SK-N-SH (cell line): ENCODE measurements at regions not wholly inside any gene's neighbourhood (a gene's known extent, or its start where the extent isn't known, plus 50 kb on each side); places are given as distances from the start of the nearest gene placed in this dataset.

Source experiments
- CTCF ChIP-seq: fragments of 200-600 bp; sonication (generic); IDR thresholded peaks from 2 replicates; pipeline ENCODE4 v1.6.1; 2017; ENCODE audit warnings: antibody characterized with exemption, mild to moderate bottlenecking, moderate library complexity
- EP300 ChIP-seq, 2 experiments: IDR thresholded peaks; 2 replicates each; pipeline versions ENCODE4 v1.4.0 to v1.6.1; 2012; ENCODE audit warnings: borderline replicate concordance in 1 of 2, low read depth in 1 of 2, low read length in 1 of 2
- FOXJ3 ChIP-seq: sonication (generic); formaldehyde crosslinking; IDR thresholded peaks from 2 replicates; pipeline ENCODE4 v1.5.1; 2020; ENCODE audit warnings: mild to moderate bottlenecking, missing genetic modification reagents
- NFIC ChIP-seq: IDR thresholded peaks from 2 replicates; pipeline ENCODE4 v1.4.0; 2012; ENCODE audit warnings: borderline replicate concordance
- PBX3 ChIP-seq: IDR thresholded peaks from 2 replicates; pipeline ENCODE4; 2012
- REST ChIP-seq: IDR thresholded peaks from 2 replicates; pipeline ENCODE4 v1.6.1; 2012; ENCODE audit warnings: mild to moderate bottlenecking, low read depth, low read length, moderate library complexity
- RFX5 ChIP-seq: IDR thresholded peaks from 2 replicates; pipeline ENCODE4 v1.6.1; 2012; ENCODE audit warnings: mild to moderate bottlenecking, improper control_type of control experiment, low read length
- TCF12 ChIP-seq: IDR thresholded peaks from 2 replicates; pipeline ENCODE4 v1.4.0; 2012
- TEAD4 ChIP-seq: IDR thresholded peaks from 2 replicates; pipeline ENCODE4 v1.4.0; 2012; ENCODE audit warnings: mild to moderate bottlenecking, borderline replicate concordance; ENCODE audit not compliant: insufficient read depth
- ZBTB33 ChIP-seq: IDR thresholded peaks from 2 replicates; pipeline ENCODE4 v1.4.0; 2012; ENCODE audit warnings: low read depth, borderline replicate concordance

- TF ChIP-seq EP300 (IDR thresholded peaks at IDR 0.05; ENCODE audit: borderline replicate concordance in 1 of 2, low read depth in 1 of 2, low read length in 1 of 2) (no peak), REST (no peak), RFX5 (no peak), CTCF (no peak), ZBTB33 (no peak), TCF12 (no peak), FOXJ3 (CRISPR knock-in tag) (no peak), PBX3 (no peak), NFIC (no peak), TEAD4 (no peak)
These were observed 117.8 kb upstream of the ESX1 start for GRCh38 chrX:104372547-104372946.
